H9 (cell line): ENCODE measurements at regions not wholly inside any gene's neighbourhood (a gene's known extent, or its start where the extent isn't known, plus 50 kb on each side); places are given as distances from the start of the nearest gene placed in this dataset.

Source experiments
- DNase-seq: peaks from one replicate; pipeline ENCODE4 v3.0.0-alpha.2; 2017
- H2AFZ ChIP-seq: one replicate; pipeline ENCODE4 v1.6.1; 2013; ENCODE audit warnings: mild to moderate bottlenecking, low read length, control low read depth, moderate library complexity
- H2AK5ac ChIP-seq: 2 replicates; pipeline ENCODE4 v1.6.1; 2013; ENCODE audit warnings: low read length, control low read depth, mixed read lengths; ENCODE audit not compliant: insufficient read length
- H2BK120ac ChIP-seq: one replicate; pipeline ENCODE4 v1.6.1; 2013; ENCODE audit warnings: low read depth, mild to moderate bottlenecking, low read length, control low read depth, inconsistent platforms; ENCODE audit not compliant: poor library complexity, severe bottlenecking
- H2BK12ac ChIP-seq: 2 replicates; pipeline ENCODE4 v1.6.1; 2013; ENCODE audit warnings: low read length, control low read depth, mixed read lengths, low read depth; ENCODE audit not compliant: insufficient read length
- H2BK15ac ChIP-seq: 2 replicates; pipeline ENCODE4 v1.6.1; 2013; ENCODE audit warnings: low read depth, low read length, control low read depth
- H2BK20ac ChIP-seq: one replicate; pipeline ENCODE4 v1.6.1; 2013; ENCODE audit warnings: low read depth, mild to moderate bottlenecking, low read length, control low read depth, inconsistent platforms; ENCODE audit not compliant: poor library complexity, severe bottlenecking
- H2BK5ac ChIP-seq: 2 replicates; pipeline ENCODE4 v1.6.1; 2013; ENCODE audit warnings: low read length, control low read depth, mixed read lengths; ENCODE audit not compliant: insufficient read length
- H3K14ac ChIP-seq: 2 replicates; pipeline ENCODE4 v1.6.1; 2013; ENCODE audit warnings: low read length, control low read depth; ENCODE audit not compliant: insufficient read depth
- H3K18ac ChIP-seq: 2 replicates; pipeline ENCODE4 v1.6.1; 2013; ENCODE audit warnings: low read depth, mild to moderate bottlenecking, mixed read lengths, low read length, control low read depth; ENCODE audit not compliant: insufficient read length
- H3K23ac ChIP-seq: 2 replicates; pipeline ENCODE4 v1.6.1; 2013; ENCODE audit warnings: low read length, control low read depth, mixed read lengths, low read depth; ENCODE audit not compliant: insufficient read length
- H3K23me2 ChIP-seq: 2 replicates; pipeline ENCODE4 v1.6.1; 2013; ENCODE audit warnings: low read depth, mild to moderate bottlenecking, mixed read lengths, low read length, control low read depth; ENCODE audit not compliant: insufficient read length, poor library complexity, severe bottlenecking
- H3K27ac ChIP-seq: 2 replicates; pipeline ENCODE4 v1.5.1; 2013; ENCODE audit warnings: low read length, control low read depth, mixed read lengths, low read depth; ENCODE audit not compliant: insufficient read length
- H3K27me3 ChIP-seq: 2 replicates; pipeline ENCODE4 v1.6.1; 2013; ENCODE audit warnings: low read length, control low read depth, inconsistent platforms; ENCODE audit not compliant: insufficient read depth
- H3K4ac ChIP-seq: 2 replicates; pipeline ENCODE4 v1.6.1; 2013; ENCODE audit warnings: low read depth, mild to moderate bottlenecking, control low read depth, inconsistent platforms, low read length, moderate library complexity
- H3K4me1 ChIP-seq: 2 replicates; pipeline ENCODE4 v1.6.1; 2013; ENCODE audit warnings: low read length, control low read depth, inconsistent platforms; ENCODE audit not compliant: insufficient read depth
- H3K4me2 ChIP-seq: 2 replicates; pipeline ENCODE4 v1.6.1; 2013; ENCODE audit warnings: low read length, control low read depth, mixed read lengths; ENCODE audit not compliant: insufficient read length, insufficient read depth
- H3K56ac ChIP-seq: 2 replicates; pipeline ENCODE4 v1.6.1; 2013; ENCODE audit warnings: low read depth, mild to moderate bottlenecking, mixed read lengths, low read length, control low read depth; ENCODE audit not compliant: insufficient read length
- H3K79me1 ChIP-seq: 2 replicates; pipeline ENCODE4 v1.6.1; 2013; ENCODE audit warnings: low read depth, mild to moderate bottlenecking, moderate library complexity, low read length, control low read depth, inconsistent platforms; ENCODE audit not compliant: insufficient read depth, poor library complexity, severe bottlenecking
- H3K79me2 ChIP-seq: 2 replicates; pipeline ENCODE4 v1.6.1; 2013; ENCODE audit warnings: low read length, control low read depth, inconsistent platforms; ENCODE audit not compliant: insufficient read depth
- H3K9ac ChIP-seq: 2 replicates; pipeline ENCODE4 v1.6.1; 2013; ENCODE audit warnings: low read length, control low read depth, mixed read lengths; ENCODE audit not compliant: insufficient read length; ENCODE audit errors: extremely low read depth
- H3K9me3 ChIP-seq: one replicate; pipeline ENCODE4 v1.6.1; 2013; ENCODE audit warnings: low read depth, low read length, inconsistent platforms; ENCODE audit not compliant: control insufficient read depth
- H3T11ph ChIP-seq: one replicate; pipeline ENCODE4 v1.6.1; 2013; ENCODE audit warnings: mild to moderate bottlenecking, low read length, control low read depth, inconsistent platforms
- H4K20me1 ChIP-seq: one replicate; pipeline ENCODE4 v1.6.1; 2013; ENCODE audit not compliant: control insufficient read depth, insufficient read length, insufficient read depth
- H4K5ac ChIP-seq: 2 replicates; pipeline ENCODE4 v1.6.1; 2013; ENCODE audit warnings: low read depth, mild to moderate bottlenecking, mixed read lengths, low read length, control low read depth; ENCODE audit not compliant: insufficient read length
- H4K8ac ChIP-seq: replicated peaks from 2 replicates; pipeline ENCODE4 v1.6.1; 2013; ENCODE audit warnings: low read length, control low read depth, mixed read lengths, low read depth; ENCODE audit not compliant: insufficient read length
- H4K91ac ChIP-seq: 2 replicates; pipeline ENCODE4 v1.6.1; 2013; ENCODE audit warnings: low read depth, mild to moderate bottlenecking, moderate library complexity, mixed read lengths, low read length, control low read depth; ENCODE audit not compliant: insufficient read length
- H3K27ac Mint-ChIP-seq, 3 experiments: 2 replicates in 2 of 3; 3 replicates in 1 of 3; pipeline ENCODE4 v1.8.0; 2020 to 2021; ENCODE audit warnings: mixed read lengths in 3 of 3, mild to moderate bottlenecking in 1 of 3, moderate library complexity in 1 of 3
- H3K27me3 Mint-ChIP-seq: 2 replicates; pipeline ENCODE4 v1.8.0; 2021; ENCODE audit warnings: low read depth, mild to moderate bottlenecking, moderate library complexity, mixed read lengths
- H3K36me3 Mint-ChIP-seq, 3 experiments: 2 replicates in 2 of 3; 3 replicates in 1 of 3; pipeline ENCODE4 v1.8.0; 2020 to 2021; ENCODE audit warnings: low read depth in 3 of 3, mixed read lengths in 3 of 3; ENCODE audit not compliant: insufficient read depth in 1 of 3
- H3K4me1 Mint-ChIP-seq, 2 experiments: 2 replicates each; pipeline ENCODE4 v1.8.0; 2020; ENCODE audit warnings: mixed read lengths in 2 of 2
- H3K4me3 Mint-ChIP-seq, 2 experiments: 2 replicates in 1 of 2; 3 replicates in 1 of 2; pipeline ENCODE4 v1.8.0; 2020 to 2021; ENCODE audit warnings: mild to moderate bottlenecking in 2 of 2, mixed read lengths in 2 of 2, moderate library complexity in 1 of 2
- H3K9me3 Mint-ChIP-seq, 2 experiments: 2 replicates in 1 of 2; 3 replicates in 1 of 2; pipeline ENCODE4 v1.8.0; 2020; ENCODE audit warnings: mild to moderate bottlenecking in 2 of 2, mixed read lengths in 2 of 2, moderate library complexity in 1 of 2
- CTCF ChIP-seq: fragments of 200-600 bp; sonication (generic); conservative IDR thresholded peaks from 3 replicates; pipeline ENCODE4 v1.8.0; 2021; ENCODE audit warnings: antibody characterized with exemption, mild to moderate bottlenecking
- WGBS: extraction: QIAGEN DNeasy Blood & Tissue Kit; methylation state at CpG from one replicate; pipeline ENCODE4 v1.1.7; 2013; ENCODE audit warnings: missing lambda C conversion rate, low lambda C conversion rate, mixed read lengths; ENCODE audit not compliant: insufficient read length; ENCODE audit errors: extremely low coverage; 5-methylcytosine and 5-hydroxymethylcytosine counted together

- Histone ChIP-seq H2AK5ac (no peak overlapping the region), H2BK20ac (no peak overlapping the region), H4K20me1 (no peaks in the 10 kb centered on the region), H3K79me1 (no peaks in the 10 kb centered on the region), H2BK15ac (no peak overlapping the region), H4K8ac (no peak overlapping the region), H3K4me1 (no peaks in the 10 kb centered on the region; the same call in 1 of the 2 replicates), H3K23ac (no peak overlapping the region), H3K14ac (no peak overlapping the region), H2AFZ (no peak overlapping the region), H3K23me2 (no peaks in the 10 kb centered on the region), H3K9me3 (no peaks in the 10 kb centered on the region), H2BK5ac (no peak overlapping the region), H3K9ac (no peak overlapping the region), H3T11ph (no peak overlapping the region), H2BK12ac (no peak overlapping the region), H3K56ac (no peak overlapping the region), H2BK120ac (no peak overlapping the region), H4K91ac (no peak overlapping the region), H3K18ac (no peak overlapping the region), H3K27me3 (no peaks in the 10 kb centered on the region), H3K4me2 (no peak overlapping the region), H3K27ac (no peak overlapping the region), H4K5ac (no peak overlapping the region), H3K79me2 (no peaks in the 10 kb centered on the region), H3K4ac (no peak overlapping the region)
- H3K4me1 Mint-ChIP-seq = peaks cover 22 to 23% of the 10 kb centered on the region in 2 experiments
- no peaks in the 10 kb centered on the region for H3K36me3 Mint-ChIP-seq
- H3K4me3 Mint-ChIP-seq = no peak overlapping the region
- no peak overlapping the region for H3K27ac Mint-ChIP-seq
- no peaks in the 10 kb centered on the region for H3K27me3 Mint-ChIP-seq
- TF ChIP-seq CTCF = no peak
- no peak for DNase-seq
- H3K9me3 Mint-ChIP-seq = no peaks in the 10 kb centered on the region
- WGBS = no CpG with 5 or more reads among the region's 14 CpGs
Observed at GRCh38 chr2:58769111-58769863, 528.2 kb upstream of the FANCL start.
